IMR-90 (cell line): ENCODE measurements at regions not wholly inside any gene's neighbourhood (a gene's known extent, or its start where the extent isn't known, plus 50 kb on each side); places are given as distances from the start of the nearest gene placed in this dataset.

Experiments used
- ATAC-seq: fragments of 200-7000 bp; cut with Tn5 transposase; 2 replicates; pipeline ENCODE4 v1.9.1; 2020; ENCODE audit warnings: low read depth, mild to moderate bottlenecking, moderate library complexity
- BruUV-seq: library from RNA; stranded (reverse); fragments of 400-500 nt; replicated peaks from 2 replicates; lab custom pipeline; 2021; lab: Mats Ljungman, UMichigan
- CTCF ChIA-PET: fragments of 300-600 bp; formaldehyde crosslinking; extraction: SDS; loops from one replicate; lab custom pipeline; 2021; ENCODE audit warnings: antibody characterized with exemption; lab: Yijun Ruan, JAX
- POLR2A ChIA-PET: fragments of 300-600 bp; sonication (Branson Sonifier 250); formaldehyde crosslinking; loops from one replicate; lab custom pipeline; 2022; ENCODE audit warnings: antibody characterized with exemption; ENCODE audit not compliant: unreplicated experiment; lab: Charles Lee
- DNase-seq: peaks from one replicate; pipeline ENCODE4 v3.0.0; 2013
- H2AFZ ChIP-seq: replicated peaks from 2 replicates; pipeline ENCODE3; 2013; ENCODE audit warnings: low read length, mild to moderate bottlenecking; ENCODE audit not compliant: poor library complexity
- H2AK5ac ChIP-seq: 2 replicates; pipeline ENCODE4 v1.6.1; 2013; ENCODE audit warnings: low read depth, low read length, inconsistent platforms
- H2AK9ac ChIP-seq: replicated peaks from 2 replicates; pipeline ENCODE3; 2013; ENCODE audit warnings: mild to moderate bottlenecking, low read depth, low read length, moderate library complexity; ENCODE audit not compliant: poor library complexity
- H2BK120ac ChIP-seq: 2 replicates; pipeline ENCODE4 v1.6.1; 2013; ENCODE audit warnings: low read depth, low read length, inconsistent platforms
- H2BK15ac ChIP-seq: 3 replicates; pipeline ENCODE4 v1.6.1; 2013; ENCODE audit warnings: low read depth, low read length, inconsistent platforms
- H2BK20ac ChIP-seq: 2 replicates; pipeline ENCODE4 v1.6.1; 2013; ENCODE audit warnings: low read depth, mild to moderate bottlenecking, inconsistent platforms, low read length, moderate library complexity
- H2BK5ac ChIP-seq: 2 replicates; pipeline ENCODE4 v1.6.1; 2013; ENCODE audit warnings: mild to moderate bottlenecking, low read depth, low read length, inconsistent platforms; ENCODE audit not compliant: poor library complexity, severe bottlenecking
- H3K14ac ChIP-seq: replicated peaks from 2 replicates; pipeline ENCODE4 v1.6.1; 2013; ENCODE audit warnings: low read depth, low read length, inconsistent platforms
- H3K18ac ChIP-seq: 2 replicates; pipeline ENCODE4 v1.6.1; 2013; ENCODE audit warnings: low read depth, low read length, control low read depth
- H3K23ac ChIP-seq: 2 replicates; pipeline ENCODE4 v1.6.1; 2013; ENCODE audit warnings: low read depth, low read length, inconsistent platforms
- H3K27ac ChIP-seq: 2 replicates; pipeline ENCODE4 v1.5.1; 2013; ENCODE audit warnings: mild to moderate bottlenecking, control low read depth, low read length; ENCODE audit not compliant: insufficient read depth
- H3K27me3 ChIP-seq: 2 replicates; pipeline ENCODE4 v1.6.1; 2013; ENCODE audit warnings: low read length; ENCODE audit not compliant: control insufficient read depth, insufficient read depth
- H3K36me3 ChIP-seq: 2 replicates; pipeline ENCODE4 v1.6.1; 2013; ENCODE audit warnings: low read length, mixed read lengths; ENCODE audit not compliant: control insufficient read depth, insufficient read depth
- H3K4ac ChIP-seq: 2 replicates; pipeline ENCODE4 v1.6.1; 2013; ENCODE audit warnings: low read depth, low read length, inconsistent platforms
- H3K4me1 ChIP-seq: 2 replicates; pipeline ENCODE4 v1.6.1; 2013; ENCODE audit warnings: low read length, mixed read lengths; ENCODE audit not compliant: control insufficient read depth, insufficient read depth
- H3K4me2 ChIP-seq: 2 replicates; pipeline ENCODE4 v1.6.1; 2013; ENCODE audit warnings: low read depth, mild to moderate bottlenecking, control low read depth, low read length, moderate library complexity
- H3K4me3 ChIP-seq: 2 replicates; pipeline ENCODE4 v1.5.1; 2013; ENCODE audit warnings: low read depth, mild to moderate bottlenecking, control low read depth, low read length, moderate library complexity; ENCODE audit not compliant: insufficient read depth
- H3K56ac ChIP-seq: 2 replicates; pipeline ENCODE4 v1.6.1; 2013; ENCODE audit warnings: low read length, inconsistent platforms; ENCODE audit not compliant: insufficient read depth; ENCODE audit errors: extremely low read depth
- H3K79me1 ChIP-seq, 2 experiments: 2 replicates each; pipeline ENCODE4 v1.6.1; 2013; ENCODE audit warnings: low read length in 2 of 2, inconsistent platforms in 1 of 2, low read depth in 1 of 2
- H3K9ac ChIP-seq: 2 replicates; pipeline ENCODE4 v1.6.1; 2013; ENCODE audit warnings: low read depth, low read length, control low read depth
- H3K9me1 ChIP-seq: 2 replicates; pipeline ENCODE4 v1.6.1; 2013; ENCODE audit warnings: low read length, inconsistent platforms; ENCODE audit not compliant: insufficient read depth
- H3K9me3 ChIP-seq: 2 replicates; pipeline ENCODE4 v1.6.1; 2013; ENCODE audit warnings: low read length; ENCODE audit not compliant: control insufficient read depth, insufficient read depth
- H4K20me1 ChIP-seq: 2 replicates; pipeline ENCODE4 v1.6.1; 2013; ENCODE audit warnings: low read length, inconsistent platforms; ENCODE audit not compliant: insufficient read depth
- H4K5ac ChIP-seq: 2 replicates; pipeline ENCODE4 v1.6.1; 2013; ENCODE audit warnings: mild to moderate bottlenecking, low read depth, low read length, control low read depth
- H4K8ac ChIP-seq, 2 experiments: 2 replicates each; pipeline ENCODE4 v1.6.1; 2013; ENCODE audit warnings: low read depth in 2 of 2, low read length in 2 of 2, control low read depth in 1 of 2, inconsistent platforms in 1 of 2
- H4K91ac ChIP-seq: 2 replicates; pipeline ENCODE4 v1.6.1; 2013; ENCODE audit warnings: low read depth, low read length, inconsistent platforms; ENCODE audit not compliant: insufficient read depth
- CEBPB ChIP-seq: IDR thresholded peaks from 2 replicates; pipeline ENCODE4 v1.6.1; 2012; ENCODE audit warnings: low read depth, low read length, improper control_type of control experiment
- CTCF ChIP-seq: conservative IDR thresholded peaks from 2 replicates; pipeline ENCODE4 v1.5.1; 2012; ENCODE audit warnings: mild to moderate bottlenecking, low read depth, low read length, improper control_type of control experiment
- ELK1 ChIP-seq: fragments of 150-350 bp; IDR thresholded peaks from 2 replicates; pipeline ENCODE4 v1.6.1; 2016; ENCODE audit warnings: low read depth, mild to moderate bottlenecking, low read length, moderate library complexity, borderline replicate concordance
- RCOR1 ChIP-seq: IDR thresholded peaks from 2 replicates; pipeline ENCODE4 v1.6.1; 2012; ENCODE audit warnings: mild to moderate bottlenecking, low read length, improper control_type of control experiment; ENCODE audit not compliant: insufficient replicate concordance
- RFX5 ChIP-seq: IDR thresholded peaks from 2 replicates; pipeline ENCODE4 v1.8.0; 2012; ENCODE audit warnings: low read depth, mild to moderate bottlenecking, low read length, moderate library complexity
- USF2 ChIP-seq: fragments of 150-350 bp; IDR thresholded peaks from 2 replicates; pipeline ENCODE4 v1.6.1; 2017; ENCODE audit warnings: mild to moderate bottlenecking, antibody characterized with exemption, low read length, low read depth
- WGBS, 2 experiments: methylation state at CpG; one replicate each; pipeline versions ENCODE4 v1.1.5 to v1.1.7; 2013; ENCODE audit warnings: missing lambda C conversion rate in 2 of 2; ENCODE audit not compliant: insufficient read length in 1 of 2; ENCODE audit errors: extremely low coverage in 2 of 2; 5-methylcytosine and 5-hydroxymethylcytosine counted together
- dilution Hi-C: fragments of 300-500 bp; cut with HindIII; formaldehyde crosslinking; loops from one replicate; pipeline ENCODE4 v1.14.3; 2018; ENCODE audit warnings: low sequenced_read_pairs; ENCODE audit not compliant: unreplicated experiment
- in situ Hi-C: fragments of 300-500 bp; cut with MboI; formaldehyde crosslinking; loops from 3 replicates; pipeline ENCODE4 v1.14.3; 2019; ENCODE audit warnings: low sequenced_read_pairs, inconsistent platforms, mixed read lengths
- intact Hi-C: fragments of 100-400 bp; cut with micrococcal nuclease; formaldehyde crosslinking; loops from 2 replicates; pipeline ENCODE4 v1.10.0; 2022

- in situ Hi-C loops: no loop called here
- H3K4ac ChIP-seq: no peak overlapping the region
- intact Hi-C loops: no loop called here
- H4K20me1 ChIP-seq: no peaks in the 10 kb centered on the region
- no peak for TF ChIP-seq CEBPB
- no peak for TF ChIP-seq CTCF
- no peak for TF ChIP-seq RCOR1
- no peak for TF ChIP-seq USF2
- TF ChIP-seq RFX5: no peak
- no peak for TF ChIP-seq ELK1
- no peak overlapping the region for H2BK20ac ChIP-seq
- H3K9me1 ChIP-seq: no peaks in the 10 kb centered on the region
- no peak overlapping the region for H3K23ac ChIP-seq
- DNase-seq (no peak), ATAC-seq (no peak)
- H2AK9ac ChIP-seq: no peak overlapping the region
- no peaks in the 10 kb centered on the region for H3K79me1 ChIP-seq
- 61% methylated on average over 5 of the region's 16 CpGs; no CpG with 5 or more reads in 1 of the 2 experiments for WGBS, 2 experiments
- dilution Hi-C loops: no loop called here
- no peak overlapping the region for H3K14ac ChIP-seq
- H3K36me3 ChIP-seq: no peaks in the 10 kb centered on the region
- no peak overlapping the region for H3K56ac ChIP-seq
- H3K27me3 ChIP-seq: peaks cover 9% of the 10 kb centered on the region
- H3K4me2 ChIP-seq: no peak overlapping the region
- H2BK15ac ChIP-seq: no peak overlapping the region
- ChIA-PET CTCF (interaction anchor here (1.0 kb wide), 1 partner anchor 12 kb away, joined by 3 read pairs; no protein-coding TSS in a partner anchor), POLR2A (no interaction called here)
- H3K9me3 ChIP-seq: no peaks in the 10 kb centered on the region
- H2AK5ac ChIP-seq: no peak overlapping the region
- no peak overlapping the region for H3K9ac ChIP-seq
- no TSS peak for BruUV-seq
- no peak overlapping the region for H3K27ac ChIP-seq
- no peak overlapping the region for H4K8ac ChIP-seq
- H2BK120ac ChIP-seq: no peak overlapping the region
- H3K4me1 ChIP-seq: no peaks in the 10 kb centered on the region
- no peak overlapping the region for H4K5ac ChIP-seq
- H3K18ac ChIP-seq: no peak overlapping the region
- H2AFZ ChIP-seq: no peak overlapping the region
- no peak overlapping the region for H4K91ac ChIP-seq
- no peak overlapping the region for H3K4me3 ChIP-seq
- no peak overlapping the region for H2BK5ac ChIP-seq
Observed at GRCh38 chr6:8207191-8207868, 105.0 kb upstream of the EEF1E1 start.
